GM12878 (cell line): ENCODE measurements at regions not wholly inside any gene's neighbourhood (a gene's known extent, or its start where the extent isn't known, plus 50 kb on each side); places are given as distances from the start of the nearest gene placed in this dataset.

Source experiments
- ATAC-seq: fragments of 200-7000 bp; cut with Tn5 transposase; 3 replicates; pipeline ENCODE4 v1.9.1; 2020; ENCODE audit warnings: mild to moderate bottlenecking, moderate library complexity
- BruUV-seq: library from RNA; stranded (reverse); fragments of 400-500 nt; replicated peaks from 2 replicates; lab custom pipeline; 2021; lab: Mats Ljungman, UMichigan
- CTCF ChIA-PET: fragments of 300-600 bp; sonication (Branson Sonifier 250); formaldehyde crosslinking; extraction: SDS; loops from one replicate; lab custom pipeline; 2021; ENCODE audit warnings: inconsistent platforms; lab: Yijun Ruan, JAX
- POLR2A ChIA-PET: fragments of 350-600 bp; formaldehyde crosslinking; extraction: SDS; loops from one replicate; lab custom pipeline; 2021; ENCODE audit warnings: inconsistent platforms; lab: Charles Lee
- RAD21 ChIA-PET: fragments of 300-600 bp; sonication (Branson Sonifier 250); formaldehyde crosslinking; loops from one replicate; lab custom pipeline; 2023; ENCODE audit warnings: antibody characterized with exemption; ENCODE audit not compliant: unreplicated experiment; lab: Charles Lee
- SMC1A ChIA-PET: fragments of 300-600 bp; sonication (Branson Sonifier 250); formaldehyde crosslinking; loops from one replicate; lab custom pipeline; 2023; ENCODE audit not compliant: unreplicated experiment, uncharacterized antibody; lab: Charles Lee
- DNase-seq: peaks from one replicate; pipeline ENCODE4 v3.0.0-alpha.2; 2011; ENCODE audit warnings: low read depth, low spot score
- FAIRE-seq: peaks from 3 replicates; lab custom pipeline; 2011; peaks lifted over from hg19 to GRCh38; lab: Jason Lieb, UNC
- H2AFZ ChIP-seq: 2 replicates; pipeline ENCODE4 v1.6.0; 2011; ENCODE audit warnings: low read depth, low read length, control low read depth; ENCODE audit not compliant: control insufficient read depth
- H3K27ac ChIP-seq: 2 replicates; pipeline ENCODE4 v1.5.1; 2011; ENCODE audit warnings: control low read depth; ENCODE audit not compliant: control insufficient read depth, insufficient read depth
- H3K27me3 ChIP-seq, 2 experiments: replicated peaks in 1 of 2; 2 replicates each; pipeline versions ENCODE4 v1.6.0 to v1.6.1; 2011; ENCODE audit warnings: low read length in 1 of 2; ENCODE audit not compliant: control insufficient read depth in 2 of 2, insufficient read depth in 2 of 2
- H3K36me3 ChIP-seq, 2 experiments: 2 replicates each; pipeline ENCODE4 v1.5.1; 2011; ENCODE audit warnings: low read length in 1 of 2; ENCODE audit not compliant: control insufficient read depth in 2 of 2, insufficient read depth in 2 of 2
- H3K4me1 ChIP-seq: 2 replicates; pipeline ENCODE4 v1.6.1; 2011; ENCODE audit warnings: mild to moderate bottlenecking, low read length, moderate library complexity, mixed read lengths; ENCODE audit not compliant: control insufficient read depth, insufficient read depth
- H3K4me2 ChIP-seq: 2 replicates; pipeline ENCODE4 v1.6.0; 2011; ENCODE audit warnings: control low read depth; ENCODE audit not compliant: control insufficient read depth, insufficient read depth
- H3K4me3 ChIP-seq: fragments of 200-600 bp; sonication (generic); 2 replicates; pipeline ENCODE4 v1.5.1; 2016
- H3K79me2 ChIP-seq: 2 replicates; pipeline ENCODE4 v1.6.0; 2011; ENCODE audit warnings: low read length; ENCODE audit not compliant: control insufficient read depth, insufficient read depth
- H3K9ac ChIP-seq: 2 replicates; pipeline ENCODE4 v1.8.0; 2011; ENCODE audit warnings: low read length, control low read depth, mixed read lengths; ENCODE audit not compliant: control insufficient read depth, insufficient read depth
- H3K9me3 ChIP-seq: replicated peaks from 3 replicates; pipeline ENCODE4 v1.5.1; 2011; ENCODE audit warnings: mild to moderate bottlenecking, low read length; ENCODE audit not compliant: control insufficient read depth, insufficient read depth
- H4K20me1 ChIP-seq: 2 replicates; pipeline ENCODE4 v1.6.0; 2011; ENCODE audit not compliant: control insufficient read depth, insufficient read depth
- BCL11A ChIP-seq: IDR thresholded peaks from 2 replicates; pipeline ENCODE4 v1.6.1; 2011; ENCODE audit warnings: low read depth, low read length
- EP300 ChIP-seq, 2 experiments: fragments of 150-350 bp in 1 of 2; IDR thresholded peaks; 2 replicates each; pipeline ENCODE4 v1.6.1; 2011 to 2012; ENCODE audit warnings: low read depth in 2 of 2, low read length in 2 of 2, borderline replicate concordance in 1 of 2, improper control_type of control experiment in 1 of 2, inconsistent platforms in 1 of 2; ENCODE audit not compliant: control insufficient read depth in 1 of 2
- FOS ChIP-seq: IDR thresholded peaks from 3 replicates; pipeline ENCODE4 v1.6.1; 2011; ENCODE audit warnings: borderline replicate concordance; ENCODE audit not compliant: insufficient read length; ENCODE audit errors: extremely low read depth
- HCFC1 ChIP-seq: fragments of 150-350 bp; IDR thresholded peaks from 2 replicates; pipeline ENCODE4 v1.6.1; 2014; ENCODE audit warnings: low read length
- HDAC6 ChIP-seq: fragments of 200-600 bp; sonication (generic); IDR thresholded peaks from one replicate; pipeline ENCODE4 v1.8.0; 2017; ENCODE audit warnings: antibody characterized with exemption; ENCODE audit not compliant: unreplicated experiment
- HDGF ChIP-seq: fragments of 450-650 bp; IDR thresholded peaks from 2 replicates; pipeline ENCODE4 v1.6.1; 2016; ENCODE audit warnings: antibody characterized with exemption
- JUNB ChIP-seq: IDR thresholded peaks from 2 replicates; pipeline ENCODE4 v1.6.1; 2016; ENCODE audit warnings: antibody characterized with exemption, mild to moderate bottlenecking
- KAT2A ChIP-seq: conservative IDR thresholded peaks from 2 replicates; pipeline ENCODE4 v1.6.1; 2011; ENCODE audit warnings: low read depth, low read length; ENCODE audit not compliant: control insufficient read depth
- KLF5 ChIP-seq: fragments of 450-650 bp; IDR thresholded peaks from 2 replicates; pipeline ENCODE4 v1.6.1; 2014; ENCODE audit warnings: mild to moderate bottlenecking; ENCODE audit not compliant: partially characterized antibody
- NFIC ChIP-seq: IDR thresholded peaks from 2 replicates; pipeline ENCODE4 v1.6.1; 2012; ENCODE audit warnings: low read depth, mild to moderate bottlenecking, inconsistent platforms, low read length, moderate library complexity
- RAD21 ChIP-seq: IDR thresholded peaks from 2 replicates; pipeline ENCODE4 v1.6.1; 2011; ENCODE audit warnings: mild to moderate bottlenecking, low read depth, low read length, moderate library complexity; ENCODE audit not compliant: insufficient read depth
- RB1 ChIP-seq: fragments of 450-650 bp; formaldehyde crosslinking; IDR thresholded peaks from 2 replicates; pipeline ENCODE4 v1.6.1; 2017; ENCODE audit warnings: mild to moderate bottlenecking, borderline replicate concordance
- TBL1XR1 ChIP-seq: IDR thresholded peaks from 2 replicates; pipeline ENCODE4 v1.6.1; 2012; ENCODE audit warnings: low read depth, low read length, improper control_type of control experiment
- ZNF622 ChIP-seq: fragments of 450-650 bp; IDR thresholded peaks from 2 replicates; pipeline ENCODE4 v1.6.1; 2017; ENCODE audit warnings: mild to moderate bottlenecking, inconsistent platforms
- WGBS: methylation state at CpG from one replicate; pipeline ENCODE4 v1.1.6; 2016; ENCODE audit warnings: low lambda C conversion rate; ENCODE audit not compliant: insufficient replicate concordance, insufficient coverage; ENCODE audit errors: missing lambda C conversion rate; 5-methylcytosine and 5-hydroxymethylcytosine counted together
- in situ Hi-C: fragments of 300-500 bp; cut with MboI; formaldehyde crosslinking; loops from 9 replicates; pipeline ENCODE4 v1.14.3; 2018; ENCODE audit warnings: mixed read lengths
- intact Hi-C: fragments of 100-400 bp; cut with micrococcal nuclease; formaldehyde crosslinking; loops from one replicate; pipeline ENCODE4 v1.14.2; 2022; ENCODE audit not compliant: unreplicated experiment
- TF ChIP-seq, protein P1 (sequence below), 3 experiments: IDR thresholded peaks in 2 of 3; conservative IDR thresholded peaks in 1 of 3; 2 replicates each; pipeline ENCODE4 v1.5.1; 2011; ENCODE audit warnings: low read depth in 3 of 3, low read length in 3 of 3, mild to moderate bottlenecking in 3 of 3, control low read depth in 2 of 3, moderate library complexity in 2 of 3, inconsistent platforms in 1 of 3, mixed read lengths in 1 of 3; ENCODE audit not compliant: control insufficient read depth in 2 of 3, insufficient read depth in 1 of 3; ENCODE audit errors: extremely low read depth in 1 of 3

DNA sequence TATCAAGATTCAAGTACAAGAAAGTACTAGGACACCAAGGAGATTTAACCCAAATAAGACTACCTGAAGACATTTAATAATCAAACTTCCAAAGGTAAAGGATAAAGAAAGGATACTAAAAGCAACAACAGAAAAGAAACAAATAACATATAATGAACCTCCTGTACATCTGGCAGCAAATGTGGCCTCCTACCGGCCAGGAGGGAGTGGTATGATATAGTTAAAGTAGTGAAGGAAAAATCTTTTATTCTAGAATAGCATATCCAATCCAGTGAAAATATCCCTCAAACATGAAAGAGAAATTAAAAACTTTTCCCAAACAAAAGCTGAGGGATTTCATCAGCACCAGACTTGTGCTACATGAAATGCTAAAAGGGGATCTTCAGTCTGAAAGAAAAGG, 104.7 kb upstream of the GUCY1A2 start:
- no peaks in the 10 kb centered on the region for H3K36me3 ChIP-seq
- no peak for DNase-seq
- WGBS: 72% methylated on average over 1 of the region's 1 CpG

DNA sequence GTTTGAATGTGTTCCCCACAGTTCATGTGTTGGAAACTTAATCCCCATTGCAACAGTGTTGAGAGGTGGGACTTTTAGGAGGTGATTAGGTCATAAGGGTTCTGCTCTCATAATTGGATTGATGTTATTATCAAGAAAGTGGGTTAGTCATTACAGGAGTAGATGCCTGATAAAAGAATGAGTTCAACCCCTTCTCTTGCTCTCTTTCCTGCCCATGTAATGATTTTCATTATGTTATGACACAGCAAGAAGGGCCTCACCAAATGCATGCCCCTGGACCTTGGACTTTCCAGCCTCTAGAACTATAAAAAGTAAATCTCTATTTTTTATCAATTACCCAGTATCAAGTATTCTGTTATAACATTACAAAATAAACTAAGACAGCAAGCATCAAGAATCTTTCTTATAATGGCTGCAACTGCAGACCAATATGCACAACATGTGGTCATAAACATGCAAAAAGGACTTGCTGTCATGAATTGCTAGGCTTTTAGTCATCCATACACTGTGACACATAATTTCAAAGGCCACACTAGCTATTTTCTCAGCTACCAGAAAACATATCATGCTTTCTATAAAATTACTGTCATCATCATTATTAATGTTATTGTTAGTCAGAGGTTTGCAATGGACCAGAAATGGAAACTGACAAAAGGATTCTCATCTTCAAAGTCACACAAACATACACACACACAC, 99.9 kb upstream of the GUCY1A2 start:
- POLR2A ChIA-PET: no interaction called here
- H3K9me3 ChIP-seq: no peaks in the 10 kb centered on the region
- no peak overlapping the region for H3K4me2 ChIP-seq
- FAIRE-seq: no peak
- SMC1A ChIA-PET: no interaction called here
- intact Hi-C loops: no loop called here
- H3K79me2 ChIP-seq: no peaks in the 10 kb centered on the region
- H3K27me3 ChIP-seq: no peaks in the 10 kb centered on the region
- RAD21 ChIA-PET: no interaction called here
- BruUV-seq: no TSS peak
- no peak overlapping the region for H3K27ac ChIP-seq
- no peak; the same call in 1 of the 3 replicates for ATAC-seq
- H3K36me3 ChIP-seq: no peaks in the 10 kb centered on the region
- no peak for DNase-seq
- CTCF ChIA-PET: no interaction called here
- no peak overlapping the region for H3K4me3 ChIP-seq
- H2AFZ ChIP-seq: no peak overlapping the region
- in situ Hi-C loops: no loop called here
- no peaks in the 10 kb centered on the region for H3K4me1 ChIP-seq
- H3K9ac ChIP-seq: no peak overlapping the region
- no peaks in the 10 kb centered on the region for H4K20me1 ChIP-seq
- TF ChIP-seq BCL11A: no peak
- TF ChIP-seq HDAC6: no peak
- no peak for TF ChIP-seq HDGF
- TF ChIP-seq RB1: no peak
- no peak for TF ChIP-seq TBL1XR1
- no peak for TF ChIP-seq KAT2A
- peak; percentile 44; the same call in 1 of the 2 replicates for TF ChIP-seq JUNB
- no peak for TF ChIP-seq EP300 (IDR thresholded peaks at IDR 0.05; ENCODE audit: borderline replicate concordance in 1 of 2, control insufficient read depth in 1 of 2, low read depth in 2 of 2, low read length in 2 of 2)
- no peak for TF ChIP-seq RAD21
- TF ChIP-seq NFIC: peak; percentile 45; the same call in 1 of the 2 replicates
- TF ChIP-seq KLF5: no peak
- TF ChIP-seq HCFC1: no peak
- no peak for TF ChIP-seq FOS

More for the DNA sequence above, 104.7 kb upstream of the GUCY1A2 start:
- no peak for TF ChIP-seq ZNF622
- TF ChIP-seq RAD21: peak; percentile 31; the same call in 1 of the 2 replicates
- TF ChIP-seq, protein P1, sequence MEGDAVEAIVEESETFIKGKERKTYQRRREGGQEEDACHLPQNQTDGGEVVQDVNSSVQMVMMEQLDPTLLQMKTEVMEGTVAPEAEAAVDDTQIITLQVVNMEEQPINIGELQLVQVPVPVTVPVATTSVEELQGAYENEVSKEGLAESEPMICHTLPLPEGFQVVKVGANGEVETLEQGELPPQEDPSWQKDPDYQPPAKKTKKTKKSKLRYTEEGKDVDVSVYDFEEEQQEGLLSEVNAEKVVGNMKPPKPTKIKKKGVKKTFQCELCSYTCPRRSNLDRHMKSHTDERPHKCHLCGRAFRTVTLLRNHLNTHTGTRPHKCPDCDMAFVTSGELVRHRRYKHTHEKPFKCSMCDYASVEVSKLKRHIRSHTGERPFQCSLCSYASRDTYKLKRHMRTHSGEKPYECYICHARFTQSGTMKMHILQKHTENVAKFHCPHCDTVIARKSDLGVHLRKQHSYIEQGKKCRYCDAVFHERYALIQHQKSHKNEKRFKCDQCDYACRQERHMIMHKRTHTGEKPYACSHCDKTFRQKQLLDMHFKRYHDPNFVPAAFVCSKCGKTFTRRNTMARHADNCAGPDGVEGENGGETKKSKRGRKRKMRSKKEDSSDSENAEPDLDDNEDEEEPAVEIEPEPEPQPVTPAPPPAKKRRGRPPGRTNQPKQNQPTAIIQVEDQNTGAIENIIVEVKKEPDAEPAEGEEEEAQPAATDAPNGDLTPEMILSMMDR (IDR thresholded peaks at IDR 0.05 in 2 of 3, conservative IDR thresholded peaks at IDR 0.05 in 1 of 3; ENCODE audit: control insufficient read depth in 2 of 3, extremely low read depth in 1 of 3, insufficient read depth in 1 of 3, low read depth in 3 of 3, low read length in 3 of 3): 0 out of 6 replicates have a peak, but pooled peaks of 1 of the 3 experiments have one; percentile 15
- TF ChIP-seq, all 136 proteins: peak for 2
- no peaks in the 10 kb centered on the region for H3K27me3 ChIP-seq
- no peak overlapping the region for H2AFZ ChIP-seq
- H3K9ac ChIP-seq: no peak overlapping the region
- no peaks in the 10 kb centered on the region for H3K9me3 ChIP-seq
- no peak overlapping the region for H3K4me3 ChIP-seq
- ChIA-PET RAD21 (no interaction called here), SMC1A (interaction anchor here (0.7 kb wide), 1 partner anchor 1104 kb away, joined by 3 read pairs; no protein-coding TSS in a partner anchor), POLR2A (no interaction called here), CTCF (interaction anchor here (0.6 kb wide), 1 partner anchor 18 kb away, joined by 3 read pairs; no protein-coding TSS in a partner anchor)
- H3K4me1 ChIP-seq: no peaks in the 10 kb centered on the region
- H3K79me2 ChIP-seq: no peaks in the 10 kb centered on the region
- ATAC-seq (no peak), FAIRE-seq (no peak)
- H3K4me2 ChIP-seq: no peak overlapping the region
- H4K20me1 ChIP-seq: no peaks in the 10 kb centered on the region
- intact Hi-C loops: no loop called here
- in situ Hi-C loops: no loop called here
- no peak overlapping the region for H3K27ac ChIP-seq
- BruUV-seq: no TSS peak
